Right forelimb (tissue), 1 donor: ENCODE measurements at regions not wholly inside any gene's neighbourhood (a gene's known extent, or its start where the extent isn't known, plus 50 kb on each side); places are given as distances from the start of the nearest gene placed in this dataset.
"Not testable (repeated sequence)": the region's sequence is repeated elsewhere in the genome, so short reads cannot be mapped to it uniquely, and the experiment has no call there.

Experiments
- DNase-seq: peaks from one replicate; pipeline ENCODE4 v3.0.0-alpha.2; 2018

- DNase-seq: no peak
Observed at GRCh38 chr11:45432910-45433309, 146.8 kb upstream of the SYT13 start.

DNA sequence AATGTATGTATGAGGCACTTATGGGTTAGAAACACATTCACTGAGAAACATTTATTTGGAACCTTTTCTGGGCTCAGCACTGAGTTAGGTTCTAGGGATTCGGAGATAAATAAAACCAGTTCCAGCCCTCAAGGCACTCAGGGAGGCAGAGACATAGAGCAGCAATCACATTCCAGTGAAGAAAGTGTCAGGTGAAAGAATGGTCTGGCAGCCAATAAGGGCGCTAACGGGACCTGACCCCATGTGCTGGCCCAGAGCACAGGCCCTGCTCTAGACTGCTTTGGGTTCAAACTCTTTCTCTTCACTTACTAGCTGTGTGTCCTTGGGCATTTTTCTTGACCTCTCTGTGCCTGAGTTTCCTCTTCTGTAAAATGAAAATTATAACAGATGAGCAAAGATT, 146.0 kb upstream of the SYT13 start:
- no peak for DNase-seq

DNA sequence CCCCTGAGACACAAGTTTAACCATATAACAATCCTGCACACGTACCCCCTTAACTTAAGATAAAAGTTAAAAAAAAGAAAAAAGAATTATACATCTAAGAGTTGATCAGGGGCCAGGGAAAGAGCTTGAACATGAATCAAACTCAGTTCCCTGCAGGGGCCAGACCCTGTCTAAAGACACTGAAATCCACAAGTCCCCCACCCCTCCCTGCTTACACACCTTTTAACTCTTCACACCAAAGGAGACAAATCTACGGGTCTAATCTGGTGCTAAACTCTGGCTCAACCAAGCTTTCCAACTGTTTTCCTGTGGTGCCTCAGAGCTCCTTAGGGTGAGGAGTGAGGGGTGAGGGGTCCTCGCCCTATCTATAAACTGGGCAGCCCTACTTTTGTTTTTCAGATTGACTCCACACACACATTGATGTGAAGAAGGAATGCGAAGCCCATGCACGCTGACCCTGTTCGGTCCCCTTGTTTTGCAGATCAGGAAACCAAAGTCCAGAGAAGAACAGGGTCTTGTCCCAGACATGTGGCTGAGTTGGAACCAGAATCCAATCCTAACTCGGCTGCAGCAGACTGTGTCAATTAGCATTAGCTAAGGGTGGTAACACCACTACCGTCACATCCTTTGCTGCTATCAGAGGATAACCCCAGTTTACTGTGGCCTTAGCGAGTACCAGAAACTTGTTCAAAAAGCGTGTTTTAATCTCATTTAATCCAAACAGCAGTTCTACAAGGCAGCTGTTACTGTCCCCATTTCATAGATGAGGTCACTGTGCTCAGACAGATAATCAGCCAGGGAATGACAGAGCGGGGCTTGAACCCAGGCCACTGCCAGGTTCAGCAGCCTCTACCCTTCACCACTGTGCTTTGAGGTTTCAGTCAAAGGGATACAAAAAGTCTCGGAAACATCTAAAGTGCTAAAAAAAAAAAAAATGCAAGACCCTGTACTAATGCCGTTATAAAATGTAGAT, 145.2 kb upstream of the SYT13 start:
- DNase-seq: no peak

DNA sequence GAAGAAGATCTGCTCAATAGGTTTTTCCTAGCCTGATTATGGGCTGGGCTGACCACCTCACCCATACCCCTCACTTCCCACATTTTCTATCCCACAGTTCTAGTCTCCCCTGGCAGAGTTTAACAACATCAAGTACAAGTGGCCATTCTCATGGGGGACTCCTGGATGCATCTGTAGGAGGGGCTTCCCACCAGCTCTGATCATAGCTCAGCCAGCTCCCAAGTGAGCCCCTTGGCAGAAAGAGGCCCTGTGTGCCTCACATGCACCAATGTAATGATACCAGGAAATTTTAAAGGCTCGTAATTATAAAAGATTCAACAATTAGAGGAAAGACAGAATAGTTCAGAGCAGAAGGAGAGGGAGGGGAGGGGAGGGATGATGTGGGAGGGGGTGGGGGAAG, 144.2 kb upstream of the SYT13 start:
- no peak for DNase-seq

GRCh38 chr11:45429719-45430118, 143.6 kb upstream of the SYT13 start:
- DNase-seq: no peak

- no peak for DNase-seq
Observed at GRCh38 chr11:45428541-45429230, 142.5 kb upstream of the SYT13 start.

DNA sequence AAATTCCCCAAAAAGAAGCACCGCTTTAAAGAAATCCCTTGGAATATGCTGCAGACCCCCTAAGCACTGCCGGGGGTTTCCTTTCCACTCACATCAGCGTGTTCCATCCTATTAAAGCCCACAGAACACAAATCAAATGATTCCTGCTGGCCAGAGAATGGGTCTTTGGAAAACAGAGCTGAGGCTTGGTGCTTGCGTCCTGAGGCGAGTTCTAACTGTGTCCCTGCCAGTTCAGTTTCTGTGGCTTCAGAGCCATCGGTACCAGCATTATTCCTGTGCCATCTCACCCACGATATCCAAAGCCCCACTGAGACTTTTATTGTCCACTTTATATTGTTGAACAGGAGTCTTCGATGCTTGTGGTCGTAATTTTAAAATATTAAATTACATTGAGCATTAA, 142.0 kb upstream of the SYT13 start:
- no peak for DNase-seq

- DNase-seq: no peak
Observed at GRCh38 chr11:45424411-45425180, 138.5 kb upstream of the SYT13 start.

- DNase-seq: no peak
Observed at GRCh38 chr11:45423475-45424120, 137.5 kb upstream of the SYT13 start.

- no peak for DNase-seq
Observed at GRCh38 chr11:45423036-45423435, 136.9 kb upstream of the SYT13 start.

GRCh38 chr11:45414088-45414487, 127.9 kb upstream of the SYT13 start:
- DNase-seq: no peak

- no peak for DNase-seq
Observed at GRCh38 chr11:45413156-45413858, 127.2 kb upstream of the SYT13 start.

- DNase-seq: no peak
Observed at GRCh38 chr11:45412521-45412920, 126.4 kb upstream of the SYT13 start.

GRCh38 chr11:45412051-45412471, 125.9 kb upstream of the SYT13 start:
- no peak for DNase-seq

DNA sequence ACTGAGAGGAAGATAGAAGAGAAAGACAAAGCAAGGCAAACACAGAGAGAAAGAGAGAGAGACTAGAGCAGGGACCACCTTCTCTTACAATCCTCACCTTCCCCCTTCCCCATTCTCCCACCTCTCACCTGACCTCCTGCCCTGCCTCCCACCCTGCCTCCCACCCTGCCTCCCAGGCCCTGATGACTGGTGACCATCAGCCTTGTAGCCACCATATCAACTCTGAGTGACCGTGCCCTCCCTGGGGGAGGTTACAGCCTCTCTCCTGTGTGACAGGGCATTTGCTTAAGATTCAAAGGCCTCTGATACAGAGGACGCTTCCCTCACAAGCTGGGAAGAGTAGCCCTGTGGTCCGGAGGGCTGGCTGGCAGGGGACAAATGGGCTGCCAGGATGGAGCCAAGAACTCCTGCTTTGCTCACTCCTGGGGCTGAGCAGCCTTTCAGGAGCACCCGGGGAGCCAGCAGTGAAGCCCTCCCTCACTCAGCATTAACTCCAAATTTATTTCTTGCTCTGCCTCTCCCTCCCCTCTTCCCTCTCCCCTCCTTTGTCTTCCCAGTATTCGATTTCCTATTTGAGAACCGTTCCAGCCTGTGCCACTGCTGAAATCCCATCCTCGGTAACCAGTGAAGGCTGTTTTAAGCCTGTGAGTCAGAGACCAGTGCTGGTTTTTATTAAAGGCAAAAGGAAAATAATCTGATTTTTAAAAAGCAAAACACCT, 125.2 kb upstream of the SYT13 start:
- no peak for DNase-seq

DNA sequence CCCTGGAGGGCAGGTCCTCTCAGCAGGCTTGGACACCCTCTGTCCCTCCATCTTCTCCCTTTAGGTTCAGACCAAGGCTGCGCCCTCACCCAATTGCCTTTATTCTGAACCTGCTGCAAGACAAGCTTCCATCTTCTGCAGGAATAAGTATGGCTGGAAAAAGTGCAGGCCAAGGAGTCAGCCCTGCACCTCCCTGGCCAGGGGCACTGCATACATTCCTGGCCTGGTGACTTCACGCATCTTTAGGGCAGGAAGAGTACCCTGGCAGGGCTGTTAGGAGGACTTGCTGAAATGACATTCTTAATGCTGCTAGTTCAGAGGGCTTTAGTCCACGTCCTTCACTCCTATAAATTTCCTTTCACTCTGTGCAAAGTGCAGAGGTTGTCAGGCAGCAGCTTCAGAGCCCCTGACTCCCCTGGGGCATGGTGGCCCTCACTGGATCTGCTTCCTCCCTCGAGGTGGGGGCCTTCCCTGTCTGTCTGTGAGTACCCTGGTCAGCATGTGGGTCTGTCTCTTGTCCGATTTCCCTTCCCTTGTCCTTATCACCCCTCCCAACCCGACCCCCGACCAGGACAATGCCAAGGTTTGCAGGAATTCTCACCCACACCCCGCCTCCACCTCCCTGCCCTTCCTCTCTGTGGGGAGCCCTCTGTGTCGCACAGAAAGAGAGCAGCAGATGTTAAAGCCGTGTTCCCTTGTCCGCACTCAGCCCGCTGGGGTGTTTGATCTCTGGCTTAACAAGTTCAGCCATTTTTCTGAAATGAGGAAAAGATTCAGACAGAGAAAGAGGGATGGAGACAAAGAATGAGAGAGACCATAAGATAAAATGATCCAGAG, 124.5 kb upstream of the SYT13 start:
- DNase-seq: no peak

GRCh38 chr11:45409587-45409986, 123.4 kb upstream of the SYT13 start:
- no peak for DNase-seq

GRCh38 chr11:45407226-45407625, 121.1 kb upstream of the SYT13 start:
- no peak for DNase-seq

- DNase-seq: no peak
Observed at GRCh38 chr11:45405916-45406670, 120.0 kb upstream of the SYT13 start.

DNA sequence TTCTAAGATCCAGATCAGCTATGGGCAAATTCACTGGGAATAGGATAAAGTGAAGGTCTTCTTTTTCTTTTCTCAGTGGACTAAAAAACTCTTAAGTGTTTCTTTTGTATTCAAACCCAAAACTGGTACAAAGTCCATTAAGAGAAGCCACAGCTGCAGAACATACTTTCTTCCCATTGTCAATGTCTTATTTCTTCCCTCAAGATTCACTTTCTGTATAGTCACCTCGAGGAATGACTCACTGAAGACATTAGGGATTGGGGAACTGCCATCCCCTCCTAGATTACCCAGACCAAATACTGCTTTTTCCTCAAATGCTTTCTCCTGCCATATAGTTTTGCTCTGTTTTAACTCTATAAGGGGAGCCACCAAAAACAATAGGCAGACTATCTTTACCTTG, 117.4 kb upstream of the SYT13 start:
- not testable (repeated sequence) for DNase-seq
